ENCODE measurements at regions not wholly inside any gene's neighbourhood (a gene's known extent, or its start where the extent isn't known, plus 50 kb on each side); places are given as distances from the start of the nearest gene placed in this dataset.
A peak's percentile ranks its signal among the peaks of the same experiment; 100 is the strongest.

- no peak overlapping the region for H3K27ac Mint-ChIP-seq
- DNase-seq (no peak), ATAC-seq (no peak)
- ChIA-PET CTCF (interaction anchor here (1.1 kb wide), 1 partner anchor 14 kb away, joined by 3 read pairs; no protein-coding TSS in a partner anchor), POLR2A (no interaction called here)
- TF ChIP-seq, protein P1, sequence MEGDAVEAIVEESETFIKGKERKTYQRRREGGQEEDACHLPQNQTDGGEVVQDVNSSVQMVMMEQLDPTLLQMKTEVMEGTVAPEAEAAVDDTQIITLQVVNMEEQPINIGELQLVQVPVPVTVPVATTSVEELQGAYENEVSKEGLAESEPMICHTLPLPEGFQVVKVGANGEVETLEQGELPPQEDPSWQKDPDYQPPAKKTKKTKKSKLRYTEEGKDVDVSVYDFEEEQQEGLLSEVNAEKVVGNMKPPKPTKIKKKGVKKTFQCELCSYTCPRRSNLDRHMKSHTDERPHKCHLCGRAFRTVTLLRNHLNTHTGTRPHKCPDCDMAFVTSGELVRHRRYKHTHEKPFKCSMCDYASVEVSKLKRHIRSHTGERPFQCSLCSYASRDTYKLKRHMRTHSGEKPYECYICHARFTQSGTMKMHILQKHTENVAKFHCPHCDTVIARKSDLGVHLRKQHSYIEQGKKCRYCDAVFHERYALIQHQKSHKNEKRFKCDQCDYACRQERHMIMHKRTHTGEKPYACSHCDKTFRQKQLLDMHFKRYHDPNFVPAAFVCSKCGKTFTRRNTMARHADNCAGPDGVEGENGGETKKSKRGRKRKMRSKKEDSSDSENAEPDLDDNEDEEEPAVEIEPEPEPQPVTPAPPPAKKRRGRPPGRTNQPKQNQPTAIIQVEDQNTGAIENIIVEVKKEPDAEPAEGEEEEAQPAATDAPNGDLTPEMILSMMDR (IDR thresholded peaks at IDR 0.05), result no peak
- H3K9me3 Mint-ChIP-seq, result no peaks in the 10 kb centered on the region
- H3K36me3 Mint-ChIP-seq (ENCODE audit: low read depth), result no peaks in the 10 kb centered on the region
- intact Hi-C loops (cut with micrococcal nuclease), result no loop called here
- H3K4me3 Mint-ChIP-seq, result no peak overlapping the region
- H3K27me3 Mint-ChIP-seq, result no peaks in the 10 kb centered on the region
- peaks cover 12% of the 10 kb centered on the region for H3K4me1 Mint-ChIP-seq (ENCODE audit: low read depth)
These were observed 214.0 kb upstream of the DMRT1 start for GRCh38 chr9:627336-627970.

- Mint-ChIP-seq H3K36me3 (ENCODE audit: low read depth) (no peaks in the 10 kb centered on the region), H3K4me1 (ENCODE audit: low read depth) (peaks cover 12% of the 10 kb centered on the region), H3K27me3 (no peaks in the 10 kb centered on the region), H3K27ac (no peak overlapping the region), H3K4me3 (no peak overlapping the region), H3K9me3 (no peaks in the 10 kb centered on the region)
- TF ChIP-seq, protein P1 (IDR thresholded peaks at IDR 0.05), result no peak
- ATAC-seq (no peak), DNase-seq (no peak)
- intact Hi-C loops (cut with micrococcal nuclease), result no loop called here
- POLR2A ChIA-PET, result no interaction called here
- CTCF ChIA-PET, result no interaction called here
These were observed 212.4 kb upstream of the DMRT1 start for GRCh38 chr9:629146-629545.

- Mint-ChIP-seq H3K9me3 (no peaks in the 10 kb centered on the region), H3K4me3 (no peak overlapping the region), H3K27ac (no peak overlapping the region), H3K27me3 (no peaks in the 10 kb centered on the region), H3K36me3 (ENCODE audit: low read depth) (no peaks in the 10 kb centered on the region), H3K4me1 (ENCODE audit: low read depth) (peaks cover 12% of the 10 kb centered on the region)
- DNase-seq, result no peak
- no peak for ATAC-seq
- TF ChIP-seq, protein P1 (IDR thresholded peaks at IDR 0.05), result no peak
- intact Hi-C loops (cut with micrococcal nuclease), result no loop called here
- CTCF ChIA-PET, result no interaction called here
- POLR2A ChIA-PET, result interaction anchor here (0.8 to 1.3 kb wide), 3 partner anchors 8 to 154 kb away, joined by 3 read pairs; no protein-coding TSS in a partner anchor
These were observed 210.7 kb upstream of the DMRT1 start for GRCh38 chr9:630817-631216.

GRCh38 chr9:631596-631995 lies 209.9 kb upstream of the DMRT1 start:
- Mint-ChIP-seq H3K4me1 (ENCODE audit: low read depth) (peaks cover 12% of the 10 kb centered on the region), H3K9me3 (no peaks in the 10 kb centered on the region), H3K27me3 (no peaks in the 10 kb centered on the region), H3K27ac (no peak overlapping the region), H3K36me3 (ENCODE audit: low read depth) (no peaks in the 10 kb centered on the region), H3K4me3 (no peak overlapping the region)
- TF ChIP-seq, protein P1 (IDR thresholded peaks at IDR 0.05), result no peak
- DNase-seq, result no peak
- peak; percentile 86 for ATAC-seq
- ChIA-PET POLR2A (interaction anchor here (0.8 to 1.3 kb wide), 2 partner anchors 9 to 11 kb away, joined by 3 read pairs; no protein-coding TSS in a partner anchor), CTCF (no interaction called here)
- intact Hi-C loops (cut with micrococcal nuclease), result no loop called here

- peaks cover 16% of the 10 kb centered on the region for H3K4me1 Mint-ChIP-seq (ENCODE audit: low read depth)
- no peak for DNase-seq
- H3K27ac Mint-ChIP-seq, result no peak overlapping the region
- H3K27me3 Mint-ChIP-seq, result no peaks in the 10 kb centered on the region
- H3K4me3 Mint-ChIP-seq, result no peak overlapping the region
- no peaks in the 10 kb centered on the region for H3K36me3 Mint-ChIP-seq (ENCODE audit: low read depth)
- no peaks in the 10 kb centered on the region for H3K9me3 Mint-ChIP-seq
- CTCF ChIA-PET, result no interaction called here
- intact Hi-C loops (cut with micrococcal nuclease), result no loop called here
- POLR2A ChIA-PET, result interaction anchor here (0.6 kb wide), 1 partner anchor 325 kb away, joined by 3 read pairs; no protein-coding TSS in a partner anchor
- TF ChIP-seq, protein P1 (IDR thresholded peaks at IDR 0.05), result no peak
- no peak for ATAC-seq
These were observed 208.0 kb upstream of the DMRT1 start for GRCh38 chr9:633461-633860.

Data from activated CD8-positive, alpha-beta T cell treated with anti-CD3 and anti-CD28 coated beads for 36 hours (primary cell).